ENCODE measurements at regions not wholly inside any gene's neighbourhood (a gene's known extent, or its start where the extent isn't known, plus 50 kb on each side); places are given as distances from the start of the nearest gene placed in this dataset.
A peak's percentile ranks its signal among the peaks of the same experiment; 100 is the strongest.

GRCh38 chr10:131824371-131825149 is 76.2 kb upstream of the PPP2R2D start:
- Histone ChIP-seq H3K9me3 (no peaks in the 10 kb centered on the region), H3K36me3 (no peaks in the 10 kb centered on the region), H3K27ac (no peak overlapping the region), H3K27me3 (no peaks in the 10 kb centered on the region), H3K4me3 (no peak overlapping the region), H3K4me1 (no peaks in the 10 kb centered on the region)
- peak in 2 of 3 donors; percentile 35 to 38 for DNase-seq
- no peak for TF ChIP-seq POLR2A (IDR thresholded peaks at IDR 0.05)

GRCh38 chr10:131825150-131825848 is 75.5 kb upstream of the PPP2R2D start:
- Histone ChIP-seq H3K4me1 (no peaks in the 10 kb centered on the region), H3K9me3 (no peaks in the 10 kb centered on the region), H3K36me3 (no peaks in the 10 kb centered on the region), H3K4me3 (no peak overlapping the region), H3K27ac (no peak overlapping the region), H3K27me3 (no peaks in the 10 kb centered on the region)
- no peak for TF ChIP-seq POLR2A (IDR thresholded peaks at IDR 0.05)
- TF ChIP-seq, protein P1, sequence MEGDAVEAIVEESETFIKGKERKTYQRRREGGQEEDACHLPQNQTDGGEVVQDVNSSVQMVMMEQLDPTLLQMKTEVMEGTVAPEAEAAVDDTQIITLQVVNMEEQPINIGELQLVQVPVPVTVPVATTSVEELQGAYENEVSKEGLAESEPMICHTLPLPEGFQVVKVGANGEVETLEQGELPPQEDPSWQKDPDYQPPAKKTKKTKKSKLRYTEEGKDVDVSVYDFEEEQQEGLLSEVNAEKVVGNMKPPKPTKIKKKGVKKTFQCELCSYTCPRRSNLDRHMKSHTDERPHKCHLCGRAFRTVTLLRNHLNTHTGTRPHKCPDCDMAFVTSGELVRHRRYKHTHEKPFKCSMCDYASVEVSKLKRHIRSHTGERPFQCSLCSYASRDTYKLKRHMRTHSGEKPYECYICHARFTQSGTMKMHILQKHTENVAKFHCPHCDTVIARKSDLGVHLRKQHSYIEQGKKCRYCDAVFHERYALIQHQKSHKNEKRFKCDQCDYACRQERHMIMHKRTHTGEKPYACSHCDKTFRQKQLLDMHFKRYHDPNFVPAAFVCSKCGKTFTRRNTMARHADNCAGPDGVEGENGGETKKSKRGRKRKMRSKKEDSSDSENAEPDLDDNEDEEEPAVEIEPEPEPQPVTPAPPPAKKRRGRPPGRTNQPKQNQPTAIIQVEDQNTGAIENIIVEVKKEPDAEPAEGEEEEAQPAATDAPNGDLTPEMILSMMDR (IDR thresholded peaks at IDR 0.05) = no peak
- peak in 1 of 3 donors; percentile 23 for DNase-seq

GRCh38 chr10:131825960-131826650 is 74.7 kb upstream of the PPP2R2D start:
- no peaks in the 10 kb centered on the region for H3K9me3 ChIP-seq
- H3K4me1 ChIP-seq = no peaks in the 10 kb centered on the region
- H3K27me3 ChIP-seq = no peaks in the 10 kb centered on the region
- TF ChIP-seq POLR2A (IDR thresholded peaks at IDR 0.05) = no peak
- TF ChIP-seq, protein P1 (IDR thresholded peaks at IDR 0.05) = no peak
- no peaks in the 10 kb centered on the region for H3K36me3 ChIP-seq
- DNase-seq = peak in 2 of 3 donors; percentile 22 to 27
- no peak overlapping the region for H3K4me3 ChIP-seq
- no peak overlapping the region for H3K27ac ChIP-seq

DNA sequence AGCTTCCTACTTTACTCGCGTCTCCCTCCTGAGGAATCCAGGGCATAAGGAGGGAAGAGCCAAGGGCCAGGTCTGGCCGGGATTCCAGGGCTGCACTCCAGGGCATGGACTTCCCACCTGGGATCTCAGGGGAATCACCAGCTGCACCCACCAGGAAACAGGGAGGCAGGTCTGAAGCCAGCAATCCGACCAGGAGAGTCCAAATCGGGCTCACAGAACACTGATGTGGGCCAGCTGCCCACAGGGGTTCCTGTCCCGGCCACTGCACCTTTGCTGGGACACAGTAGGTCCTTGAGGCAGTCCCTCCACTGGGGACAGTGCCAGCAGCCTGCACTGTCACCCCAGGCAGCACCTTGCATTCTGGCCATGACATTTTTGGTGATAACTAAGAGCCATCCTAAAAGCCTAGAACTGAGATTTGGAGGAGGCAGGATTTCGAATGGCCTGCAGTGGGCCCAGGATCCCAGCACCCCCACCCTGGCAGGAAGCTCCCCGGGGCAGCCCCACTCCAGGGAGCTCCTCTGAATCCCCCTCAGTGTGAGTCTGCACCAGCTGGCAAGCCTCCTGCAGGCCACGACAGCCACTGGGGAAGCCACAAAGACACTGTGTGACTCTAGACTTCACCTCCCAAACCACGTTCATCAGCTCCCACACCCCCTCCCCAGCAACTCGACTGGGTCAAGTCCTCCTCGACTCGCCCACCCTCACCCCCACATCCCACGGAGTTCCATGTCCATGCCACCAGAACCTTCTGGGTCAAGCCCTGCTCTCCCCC is 71.5 kb upstream of the PPP2R2D start:
- no peak for TF ChIP-seq POLR2A (IDR thresholded peaks at IDR 0.05)
- TF ChIP-seq, protein P1 (IDR thresholded peaks at IDR 0.05) = no peak
- DNase-seq = peak in 2 of 3 donors; percentile 24

DNA sequence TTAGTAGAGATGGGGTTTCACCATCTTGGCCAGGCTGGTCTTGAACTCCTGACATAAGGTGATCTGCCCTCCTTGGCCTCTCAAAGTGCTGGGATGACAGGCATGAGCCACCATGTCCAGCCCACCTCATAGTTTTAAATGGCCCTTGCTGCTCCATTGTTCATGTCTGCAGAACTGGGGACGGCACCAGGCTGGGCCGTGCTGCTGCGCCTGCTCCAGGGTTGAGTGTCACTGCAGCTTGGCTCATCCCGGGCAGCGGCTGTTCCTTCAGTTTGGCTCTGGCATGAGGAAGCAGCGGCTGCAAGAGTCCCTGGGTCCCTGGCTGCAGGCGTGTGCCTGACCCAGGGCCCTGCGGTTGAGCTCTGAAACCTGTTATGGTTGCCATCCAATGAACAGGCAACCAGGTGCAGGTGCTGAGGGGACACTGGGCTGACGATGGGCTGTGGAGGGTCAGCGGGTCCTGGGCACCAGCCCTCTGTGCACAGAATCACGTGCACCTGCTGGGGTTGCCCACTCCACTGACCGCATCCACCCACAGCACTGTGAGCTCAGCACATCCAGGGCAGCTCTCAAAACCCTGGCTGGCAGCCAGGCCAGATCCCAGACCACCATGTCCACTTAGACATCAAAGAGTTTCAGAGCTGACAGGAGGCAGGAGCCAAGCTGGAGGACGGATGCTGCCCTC is 70.2 kb upstream of the PPP2R2D start:
- Histone ChIP-seq H3K27me3 (no peaks in the 10 kb centered on the region), H3K4me1 (no peaks in the 10 kb centered on the region), H3K27ac (no peak overlapping the region), H3K9me3 (peaks cover 0 to 3% (median 0%) of the 10 kb centered on the region in 4 donors), H3K4me3 (no peak overlapping the region), H3K36me3 (no peaks in the 10 kb centered on the region)
- no peak for TF ChIP-seq POLR2A (IDR thresholded peaks at IDR 0.05)
- TF ChIP-seq, protein P1 (IDR thresholded peaks at IDR 0.05) = no peak
- peak in 2 of 3 donors; percentile 11 to 15 for DNase-seq

More for the DNA sequence above, 71.5 kb upstream of the PPP2R2D start:
- Histone ChIP-seq H3K9me3 (no peaks in the 10 kb centered on the region), H3K4me1 (no peaks in the 10 kb centered on the region), H3K4me3 (no peak overlapping the region), H3K36me3 (no peaks in the 10 kb centered on the region), H3K27me3 (no peaks in the 10 kb centered on the region), H3K27ac (no peak overlapping the region)

All from Peyer's patch (tissue), 4 donors.